ENCODE measurements at regions not wholly inside any gene's neighbourhood (a gene's known extent, or its start where the extent isn't known, plus 50 kb on each side); places are given as distances from the start of the nearest gene placed in this dataset.

DNA sequence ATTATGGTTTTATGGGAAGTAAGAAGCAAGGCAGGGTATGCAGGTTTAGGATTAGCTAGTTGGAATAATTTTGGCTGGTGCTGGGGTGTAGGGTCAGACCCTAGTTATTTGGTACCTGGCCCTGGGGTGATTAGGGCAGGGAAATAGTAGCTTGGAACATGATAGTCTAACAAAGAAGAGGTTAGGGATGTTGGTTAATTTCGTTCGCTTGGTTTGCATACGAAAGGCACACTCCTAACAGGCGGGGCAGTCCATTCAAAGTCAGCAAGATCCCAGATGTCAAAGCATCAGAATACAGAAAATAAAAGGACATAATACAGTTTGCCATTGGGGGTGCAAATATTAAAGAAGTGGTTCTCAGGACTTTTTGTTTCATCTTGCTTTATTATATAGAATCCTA is 55.7 kb upstream of the ITPRID1 start:
- TF ChIP-seq, protein P1, sequence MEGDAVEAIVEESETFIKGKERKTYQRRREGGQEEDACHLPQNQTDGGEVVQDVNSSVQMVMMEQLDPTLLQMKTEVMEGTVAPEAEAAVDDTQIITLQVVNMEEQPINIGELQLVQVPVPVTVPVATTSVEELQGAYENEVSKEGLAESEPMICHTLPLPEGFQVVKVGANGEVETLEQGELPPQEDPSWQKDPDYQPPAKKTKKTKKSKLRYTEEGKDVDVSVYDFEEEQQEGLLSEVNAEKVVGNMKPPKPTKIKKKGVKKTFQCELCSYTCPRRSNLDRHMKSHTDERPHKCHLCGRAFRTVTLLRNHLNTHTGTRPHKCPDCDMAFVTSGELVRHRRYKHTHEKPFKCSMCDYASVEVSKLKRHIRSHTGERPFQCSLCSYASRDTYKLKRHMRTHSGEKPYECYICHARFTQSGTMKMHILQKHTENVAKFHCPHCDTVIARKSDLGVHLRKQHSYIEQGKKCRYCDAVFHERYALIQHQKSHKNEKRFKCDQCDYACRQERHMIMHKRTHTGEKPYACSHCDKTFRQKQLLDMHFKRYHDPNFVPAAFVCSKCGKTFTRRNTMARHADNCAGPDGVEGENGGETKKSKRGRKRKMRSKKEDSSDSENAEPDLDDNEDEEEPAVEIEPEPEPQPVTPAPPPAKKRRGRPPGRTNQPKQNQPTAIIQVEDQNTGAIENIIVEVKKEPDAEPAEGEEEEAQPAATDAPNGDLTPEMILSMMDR (conservative IDR thresholded peaks at IDR 0.05; ENCODE audit: low read length) = no peak
- no peak for TF ChIP-seq EZH2phosphoT487 (IDR thresholded peaks at IDR 0.05; ENCODE audit: borderline replicate concordance)

Measured in Loucy (cell line).